Vagina (tissue), 2 donors: ENCODE measurements at regions not wholly inside any gene's neighbourhood (a gene's known extent, or its start where the extent isn't known, plus 50 kb on each side); places are given as distances from the start of the nearest gene placed in this dataset.

Source experiments
- DNase-seq, 2 donors: peaks; one replicate each; pipeline ENCODE4 v3.0.0-alpha.2; 2017; ENCODE audit errors: extremely low spot score in 2 of 2
- H3K27ac ChIP-seq: fragments of 200-600 bp; sonication (generic); one replicate; pipeline ENCODE4 v1.5.1; 2019
- H3K27me3 ChIP-seq: fragments of 200-600 bp; sonication (generic); one replicate; pipeline ENCODE4 v1.5.1; 2019
- H3K36me3 ChIP-seq, 2 donors: fragments of 200-600 bp; sonication (generic); one replicate each; pipeline ENCODE4 v1.5.1; 2017 to 2019
- H3K4me1 ChIP-seq: fragments of 200-600 bp; sonication (generic); one replicate; pipeline ENCODE4 v1.5.1; 2019
- H3K4me3 ChIP-seq, 2 donors: fragments of 200-600 bp; sonication (generic); 1 replicate in 1 of 2; 2 replicates in 1 of 2; pipeline ENCODE4 v1.5.1; 2016 to 2019
- H3K9me3 ChIP-seq: fragments of 200-600 bp; sonication (generic); one replicate; pipeline ENCODE4 v1.5.1; 2019
- POLR2A ChIP-seq, 2 donors: fragments of 450-650 bp; IDR thresholded peaks; one replicate each; pipeline ENCODE4 v1.6.1; 2017; ENCODE audit warnings: antibody characterized with exemption in 2 of 2, mild to moderate bottlenecking in 2 of 2, moderate library complexity in 2 of 2
- POLR2AphosphoS5 ChIP-seq, 2 donors: sonication (generic); formaldehyde crosslinking; IDR thresholded peaks; one replicate each; pipeline ENCODE4 v1.9.0; 2017; ENCODE audit warnings: antibody characterized with exemption in 2 of 2, mild to moderate bottlenecking in 2 of 2, low read depth in 1 of 2; ENCODE audit not compliant: insufficient read depth in 1 of 2
- intact Hi-C: fragments of 100-400 bp; cut with DNase I; formaldehyde crosslinking; loops from one replicate; pipeline ENCODE4 v1.15.1; 2023
- TF ChIP-seq, protein P1 (sequence below), 3 experiments: fragments of 450-650 bp in 2 of 3; fragments of 200-600 bp in 1 of 3; sonication (generic) in 1 of 3; IDR thresholded peaks; one replicate each; pipeline ENCODE4 v1.5.1; 2017 to 2019; ENCODE audit warnings: antibody characterized with exemption in 3 of 3, mild to moderate bottlenecking in 2 of 3, moderate library complexity in 2 of 3

DNA sequence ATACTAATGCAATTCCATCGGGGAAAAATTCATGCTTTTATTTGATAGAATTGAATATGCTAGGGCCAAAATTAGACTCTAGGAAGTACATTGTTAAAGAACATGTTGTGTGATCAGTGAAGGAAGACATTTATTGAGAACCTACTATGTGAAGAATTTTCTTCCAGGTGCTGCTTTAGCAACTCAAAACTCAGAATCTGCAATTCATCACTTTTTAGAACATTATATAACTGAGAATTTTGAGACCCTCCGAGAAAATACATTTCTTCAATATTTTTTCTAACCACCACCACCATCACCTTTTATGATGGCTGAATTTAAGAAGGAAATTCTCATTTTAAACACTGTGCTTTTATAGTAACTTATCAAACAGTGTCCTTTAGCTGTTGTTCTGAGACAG lies 315.2 kb downstream of the FIGN start:
- intact Hi-C loops = no loop called here
- Histone ChIP-seq H3K4me1 (no peaks in the 10 kb centered on the region), H3K4me3 (no peak overlapping the region), H3K36me3 (no peaks in the 10 kb centered on the region), H3K27me3 (no peaks in the 10 kb centered on the region), H3K27ac (no peak overlapping the region), H3K9me3 (no peaks in the 10 kb centered on the region)
- TF ChIP-seq, protein P1, sequence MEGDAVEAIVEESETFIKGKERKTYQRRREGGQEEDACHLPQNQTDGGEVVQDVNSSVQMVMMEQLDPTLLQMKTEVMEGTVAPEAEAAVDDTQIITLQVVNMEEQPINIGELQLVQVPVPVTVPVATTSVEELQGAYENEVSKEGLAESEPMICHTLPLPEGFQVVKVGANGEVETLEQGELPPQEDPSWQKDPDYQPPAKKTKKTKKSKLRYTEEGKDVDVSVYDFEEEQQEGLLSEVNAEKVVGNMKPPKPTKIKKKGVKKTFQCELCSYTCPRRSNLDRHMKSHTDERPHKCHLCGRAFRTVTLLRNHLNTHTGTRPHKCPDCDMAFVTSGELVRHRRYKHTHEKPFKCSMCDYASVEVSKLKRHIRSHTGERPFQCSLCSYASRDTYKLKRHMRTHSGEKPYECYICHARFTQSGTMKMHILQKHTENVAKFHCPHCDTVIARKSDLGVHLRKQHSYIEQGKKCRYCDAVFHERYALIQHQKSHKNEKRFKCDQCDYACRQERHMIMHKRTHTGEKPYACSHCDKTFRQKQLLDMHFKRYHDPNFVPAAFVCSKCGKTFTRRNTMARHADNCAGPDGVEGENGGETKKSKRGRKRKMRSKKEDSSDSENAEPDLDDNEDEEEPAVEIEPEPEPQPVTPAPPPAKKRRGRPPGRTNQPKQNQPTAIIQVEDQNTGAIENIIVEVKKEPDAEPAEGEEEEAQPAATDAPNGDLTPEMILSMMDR (IDR thresholded peaks at IDR 0.05) = no peak
- TF ChIP-seq POLR2A (IDR thresholded peaks at IDR 0.05) (no peak), POLR2AphosphoS5 (IDR thresholded peaks at IDR 0.05; ENCODE audit: insufficient read depth in 1 of 2, low read depth in 1 of 2) (no peak)
- no peak for DNase-seq

DNA sequence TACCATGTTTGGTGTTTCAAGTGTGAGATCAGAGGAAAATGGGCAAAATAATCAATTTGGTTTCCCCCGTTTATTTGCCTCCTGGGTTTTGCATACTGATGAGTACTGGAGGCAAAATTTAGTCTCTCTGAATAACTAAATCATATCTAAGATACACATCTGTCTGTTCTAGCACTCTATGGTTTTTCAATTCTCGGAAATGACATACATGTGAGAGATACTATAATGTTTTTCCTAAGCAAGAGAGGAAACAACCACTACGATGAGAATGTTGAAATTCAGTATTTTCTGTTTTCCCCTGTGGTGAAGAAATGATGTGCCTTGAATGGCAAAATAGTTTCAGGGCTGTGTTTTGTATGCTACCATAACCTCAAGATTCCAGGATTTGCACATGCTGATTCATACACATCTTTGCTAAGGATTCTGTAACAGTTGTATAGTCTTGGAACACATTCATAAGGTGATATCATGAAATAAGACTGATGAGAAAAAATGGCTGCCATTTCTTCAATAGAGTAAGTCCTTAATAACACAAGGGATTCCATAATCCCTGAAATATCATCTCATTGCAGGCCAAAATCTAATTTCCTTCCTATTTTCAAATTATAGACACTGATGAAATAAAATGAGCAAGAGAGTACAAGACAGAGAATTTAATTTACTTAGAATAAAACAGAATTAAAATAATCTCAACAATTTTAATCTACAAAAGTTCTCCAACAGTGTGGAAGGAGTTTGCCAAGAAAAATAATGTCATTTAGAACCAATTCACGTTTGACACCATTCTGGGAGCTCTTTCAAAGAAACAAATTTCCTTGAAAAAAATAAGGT lies 316.6 kb downstream of the FIGN start:
- no peaks in the 10 kb centered on the region for H3K4me1 ChIP-seq
- no peak for TF ChIP-seq POLR2A (IDR thresholded peaks at IDR 0.05)
- TF ChIP-seq POLR2AphosphoS5 (IDR thresholded peaks at IDR 0.05; ENCODE audit: insufficient read depth in 1 of 2, low read depth in 1 of 2) = no peak
- TF ChIP-seq, protein P1 (IDR thresholded peaks at IDR 0.05) = no peak

GRCh38 chr2:163417596-163418337 lies 318.0 kb downstream of the FIGN start:
- Histone ChIP-seq H3K9me3 (no peaks in the 10 kb centered on the region), H3K27me3 (no peaks in the 10 kb centered on the region), H3K4me3 (no peak overlapping the region), H3K36me3 (no peaks in the 10 kb centered on the region), H3K27ac (no peak overlapping the region), H3K4me1 (no peaks in the 10 kb centered on the region)
- TF ChIP-seq POLR2A (IDR thresholded peaks at IDR 0.05) (no peak), POLR2AphosphoS5 (IDR thresholded peaks at IDR 0.05; ENCODE audit: insufficient read depth in 1 of 2, low read depth in 1 of 2) (no peak)
- TF ChIP-seq, protein P1 (IDR thresholded peaks at IDR 0.05) = no peak
- no peak for DNase-seq
- intact Hi-C loops = no loop called here

More for the DNA sequence above, 316.6 kb downstream of the FIGN start:
- no peak overlapping the region for H3K27ac ChIP-seq
- no peaks in the 10 kb centered on the region for H3K9me3 ChIP-seq
- H3K4me3 ChIP-seq = no peak overlapping the region
- H3K27me3 ChIP-seq = no peaks in the 10 kb centered on the region
- intact Hi-C loops = no loop called here
- no peak for DNase-seq
- no peaks in the 10 kb centered on the region for H3K36me3 ChIP-seq

DNA sequence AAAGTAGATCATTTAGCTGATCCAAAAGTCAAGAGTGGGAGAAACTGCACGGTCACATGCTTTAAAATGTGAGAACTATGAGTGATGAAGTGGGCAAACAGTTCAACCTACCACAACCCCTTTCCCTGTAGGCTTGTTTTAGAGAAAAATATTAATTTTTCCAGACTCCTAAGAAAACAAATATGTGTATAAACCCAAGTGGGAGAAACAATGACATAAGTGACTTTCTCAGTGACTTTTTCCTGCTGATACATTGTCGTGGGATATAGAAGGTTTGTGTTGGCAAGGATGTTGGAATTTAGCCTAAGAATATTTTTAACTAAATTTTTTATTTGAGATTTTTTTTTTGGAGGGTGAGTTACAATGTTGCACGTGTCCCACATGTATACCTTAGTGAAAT lies 321.7 kb downstream of the FIGN start:
- TF ChIP-seq, protein P1 (IDR thresholded peaks at IDR 0.05) = no peak
- TF ChIP-seq POLR2A (IDR thresholded peaks at IDR 0.05) = no peak
- no peak for TF ChIP-seq POLR2AphosphoS5 (IDR thresholded peaks at IDR 0.05; ENCODE audit: insufficient read depth in 1 of 2, low read depth in 1 of 2)
- Histone ChIP-seq H3K36me3 (no peaks in the 10 kb centered on the region), H3K4me3 (no peak overlapping the region), H3K27me3 (no peaks in the 10 kb centered on the region), H3K27ac (no peak overlapping the region), H3K9me3 (no peaks in the 10 kb centered on the region), H3K4me1 (no peaks in the 10 kb centered on the region)
- no peak for DNase-seq
- intact Hi-C loops = no loop called here

DNA sequence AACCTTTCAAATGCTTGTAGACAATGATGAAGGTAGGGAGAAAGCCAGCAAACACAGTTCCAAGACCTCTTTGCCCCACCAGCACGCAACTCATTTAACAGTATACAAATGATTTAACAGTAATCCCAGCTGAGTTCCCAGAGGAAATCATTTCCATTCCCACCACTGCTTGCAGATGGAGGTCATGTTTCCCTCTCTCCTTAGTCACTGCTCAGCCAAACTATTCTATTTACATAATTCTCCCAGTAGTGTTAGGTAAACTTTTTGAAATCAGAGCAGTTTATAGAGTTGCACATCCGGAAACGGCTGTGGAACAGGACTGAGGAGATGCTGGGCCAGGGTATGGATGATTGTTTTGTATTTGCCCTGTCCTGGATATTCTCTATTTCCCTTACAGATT lies 328.5 kb downstream of the FIGN start:
- H3K36me3 ChIP-seq = no peaks in the 10 kb centered on the region
- H3K9me3 ChIP-seq = no peaks in the 10 kb centered on the region
- H3K4me3 ChIP-seq = no peak overlapping the region
- no peaks in the 10 kb centered on the region for H3K27me3 ChIP-seq
- no peak for DNase-seq
- intact Hi-C loops = no loop called here
- H3K4me1 ChIP-seq = no peaks in the 10 kb centered on the region
- H3K27ac ChIP-seq = no peak overlapping the region
- TF ChIP-seq POLR2A (IDR thresholded peaks at IDR 0.05) = no peak
- no peak for TF ChIP-seq POLR2AphosphoS5 (IDR thresholded peaks at IDR 0.05; ENCODE audit: insufficient read depth in 1 of 2, low read depth in 1 of 2)
- TF ChIP-seq, protein P1 (IDR thresholded peaks at IDR 0.05) = no peak
